ENCODE measurements at regions not wholly inside any gene's neighbourhood (a gene's known extent, or its start where the extent isn't known, plus 50 kb on each side); places are given as distances from the start of the nearest gene placed in this dataset.

- H3K27ac ChIP-seq (ENCODE audit: low read depth, low read length) = no peak overlapping the region
Measured at GRCh38 chr2:64379186-64379585, 74.8 kb upstream of the LGALSL start.

GRCh38 chr2:64380853-64381527 lies 73.0 kb upstream of the LGALSL start:
- no peak overlapping the region for H3K27ac ChIP-seq (ENCODE audit: low read depth, low read length)

More at GRCh38 chr2:64379186-64379585, 74.8 kb upstream of the LGALSL start:
- Histone ChIP-seq H3K9ac (ENCODE audit: low read length) (no peak overlapping the region), H3K36me3 (ENCODE audit: control insufficient read depth, insufficient read depth, low read length) (no peaks in the 10 kb centered on the region), H3K4me3 (ENCODE audit: low read depth, low read length) (no peak overlapping the region), H3K27me3 (ENCODE audit: control insufficient read depth, insufficient read depth, low read length) (no peaks in the 10 kb centered on the region), H3K9me3 (ENCODE audit: control insufficient read depth, insufficient read depth, low read depth, low read length) (no peaks in the 10 kb centered on the region), H3K4me1 (ENCODE audit: control insufficient read depth, insufficient read depth, low read length) (no peaks in the 10 kb centered on the region)

GRCh38 chr2:64383016-64383591 lies 70.9 kb upstream of the LGALSL start:
- Histone ChIP-seq H3K36me3 (ENCODE audit: control insufficient read depth, insufficient read depth, low read length) (no peaks in the 10 kb centered on the region), H3K4me1 (ENCODE audit: control insufficient read depth, insufficient read depth, low read length) (peaks cover 7% of the 10 kb centered on the region; the same call in 1 of the 2 replicates), H3K27me3 (ENCODE audit: control insufficient read depth, insufficient read depth, low read length) (no peaks in the 10 kb centered on the region), H3K4me3 (ENCODE audit: low read depth, low read length) (no peak overlapping the region), H3K9me3 (ENCODE audit: control insufficient read depth, insufficient read depth, low read depth, low read length) (no peaks in the 10 kb centered on the region), H3K27ac (ENCODE audit: low read depth, low read length) (no peak overlapping the region), H3K9ac (ENCODE audit: low read length) (no peak overlapping the region)

More at GRCh38 chr2:64380853-64381527, 73.0 kb upstream of the LGALSL start:
- Histone ChIP-seq H3K4me1 (ENCODE audit: control insufficient read depth, insufficient read depth, low read length) (no peaks in the 10 kb centered on the region), H3K9me3 (ENCODE audit: control insufficient read depth, insufficient read depth, low read depth, low read length) (no peaks in the 10 kb centered on the region), H3K36me3 (ENCODE audit: control insufficient read depth, insufficient read depth, low read length) (no peaks in the 10 kb centered on the region), H3K4me3 (ENCODE audit: low read depth, low read length) (no peak overlapping the region), H3K9ac (ENCODE audit: low read length) (no peak overlapping the region), H3K27me3 (ENCODE audit: control insufficient read depth, insufficient read depth, low read length) (no peaks in the 10 kb centered on the region)

- H3K9ac ChIP-seq (ENCODE audit: low read length) = no peak overlapping the region
Measured at GRCh38 chr2:64383881-64384280, 70.1 kb upstream of the LGALSL start.

GRCh38 chr2:64386676-64387075 lies 67.3 kb upstream of the LGALSL start:
- Histone ChIP-seq H3K36me3 (ENCODE audit: control insufficient read depth, insufficient read depth, low read length) (no peaks in the 10 kb centered on the region), H3K4me1 (ENCODE audit: control insufficient read depth, insufficient read depth, low read length) (peaks cover 7% of the 10 kb centered on the region; the same call in 1 of the 2 replicates), H3K4me3 (ENCODE audit: low read depth, low read length) (no peak overlapping the region), H3K27ac (ENCODE audit: low read depth, low read length) (no peak overlapping the region), H3K9me3 (ENCODE audit: control insufficient read depth, insufficient read depth, low read depth, low read length) (peaks cover 14% of the 10 kb centered on the region; the same call in 1 of the 2 replicates), H3K27me3 (ENCODE audit: control insufficient read depth, insufficient read depth, low read length) (no peaks in the 10 kb centered on the region), H3K9ac (ENCODE audit: low read length) (no peak overlapping the region)

More at GRCh38 chr2:64383881-64384280, 70.1 kb upstream of the LGALSL start:
- Histone ChIP-seq H3K27ac (ENCODE audit: low read depth, low read length) (no peak overlapping the region), H3K9me3 (ENCODE audit: control insufficient read depth, insufficient read depth, low read depth, low read length) (no peaks in the 10 kb centered on the region), H3K4me1 (ENCODE audit: control insufficient read depth, insufficient read depth, low read length) (peaks cover 7% of the 10 kb centered on the region; the same call in 1 of the 2 replicates), H3K4me3 (ENCODE audit: low read depth, low read length) (no peak overlapping the region), H3K27me3 (ENCODE audit: control insufficient read depth, insufficient read depth, low read length) (no peaks in the 10 kb centered on the region), H3K36me3 (ENCODE audit: control insufficient read depth, insufficient read depth, low read length) (no peaks in the 10 kb centered on the region)

GRCh38 chr2:64390586-64390985 lies 63.4 kb upstream of the LGALSL start:
- no peaks in the 10 kb centered on the region for H3K36me3 ChIP-seq (ENCODE audit: control insufficient read depth, insufficient read depth, low read length)
- H3K27me3 ChIP-seq (ENCODE audit: control insufficient read depth, insufficient read depth, low read length) = no peaks in the 10 kb centered on the region
- H3K9me3 ChIP-seq (ENCODE audit: control insufficient read depth, insufficient read depth, low read depth, low read length) = peaks cover 14% of the 10 kb centered on the region; the same call in 1 of the 2 replicates
- H3K4me3 ChIP-seq (ENCODE audit: low read depth, low read length) = no peak overlapping the region
- H3K27ac ChIP-seq (ENCODE audit: low read depth, low read length) = no peak overlapping the region
- peaks cover 7% of the 10 kb centered on the region for H3K4me1 ChIP-seq (ENCODE audit: control insufficient read depth, insufficient read depth, low read length)
- no peak overlapping the region for H3K9ac ChIP-seq (ENCODE audit: low read length)

- no peak overlapping the region for H3K4me3 ChIP-seq (ENCODE audit: low read depth, low read length)
- H3K36me3 ChIP-seq (ENCODE audit: control insufficient read depth, insufficient read depth, low read length) = no peaks in the 10 kb centered on the region
- peaks cover 14% of the 10 kb centered on the region; the same call in 1 of the 2 replicates for H3K9me3 ChIP-seq (ENCODE audit: control insufficient read depth, insufficient read depth, low read depth, low read length)
- no peak overlapping the region for H3K9ac ChIP-seq (ENCODE audit: low read length)
- H3K4me1 ChIP-seq (ENCODE audit: control insufficient read depth, insufficient read depth, low read length) = peaks cover 6% of the 10 kb centered on the region
- H3K27me3 ChIP-seq (ENCODE audit: control insufficient read depth, insufficient read depth, low read length) = no peaks in the 10 kb centered on the region
- H3K27ac ChIP-seq (ENCODE audit: low read depth, low read length) = no peak overlapping the region
Measured at GRCh38 chr2:64391424-64391823, 62.5 kb upstream of the LGALSL start.

GRCh38 chr2:64391940-64392339 lies 62.0 kb upstream of the LGALSL start:
- H3K36me3 ChIP-seq (ENCODE audit: control insufficient read depth, insufficient read depth, low read length) = no peaks in the 10 kb centered on the region
- no peak overlapping the region for H3K4me3 ChIP-seq (ENCODE audit: low read depth, low read length)
- no peak overlapping the region for H3K9ac ChIP-seq (ENCODE audit: low read length)
- H3K27ac ChIP-seq (ENCODE audit: low read depth, low read length) = no peak overlapping the region
- H3K9me3 ChIP-seq (ENCODE audit: control insufficient read depth, insufficient read depth, low read depth, low read length) = peaks cover 14% of the 10 kb centered on the region; the same call in 1 of the 2 replicates
- peaks cover 1% of the 10 kb centered on the region; the same call in 1 of the 2 replicates for H3K4me1 ChIP-seq (ENCODE audit: control insufficient read depth, insufficient read depth, low read length)
- no peaks in the 10 kb centered on the region for H3K27me3 ChIP-seq (ENCODE audit: control insufficient read depth, insufficient read depth, low read length)

- no peaks in the 10 kb centered on the region; the same call in 1 of the 2 replicates for H3K4me1 ChIP-seq (ENCODE audit: control insufficient read depth, insufficient read depth, low read length)
- H3K27ac ChIP-seq (ENCODE audit: low read depth, low read length) = no peak overlapping the region
- no peak overlapping the region for H3K9ac ChIP-seq (ENCODE audit: low read length)
- H3K4me3 ChIP-seq (ENCODE audit: low read depth, low read length) = no peak overlapping the region
- H3K36me3 ChIP-seq (ENCODE audit: control insufficient read depth, insufficient read depth, low read length) = no peaks in the 10 kb centered on the region
- H3K27me3 ChIP-seq (ENCODE audit: control insufficient read depth, insufficient read depth, low read length) = no peaks in the 10 kb centered on the region
- H3K9me3 ChIP-seq (ENCODE audit: control insufficient read depth, insufficient read depth, low read depth, low read length) = peaks cover 14% of the 10 kb centered on the region; the same call in 1 of the 2 replicates
Measured at GRCh38 chr2:64392529-64392928, 61.4 kb upstream of the LGALSL start.

- H3K27ac ChIP-seq (ENCODE audit: low read depth, low read length) = no peak overlapping the region
- no peak overlapping the region for H3K9ac ChIP-seq (ENCODE audit: low read length)
- H3K4me1 ChIP-seq (ENCODE audit: control insufficient read depth, insufficient read depth, low read length) = no peaks in the 10 kb centered on the region; the same call in 1 of the 2 replicates
- H3K27me3 ChIP-seq (ENCODE audit: control insufficient read depth, insufficient read depth, low read length) = no peaks in the 10 kb centered on the region
- H3K36me3 ChIP-seq (ENCODE audit: control insufficient read depth, insufficient read depth, low read length) = no peaks in the 10 kb centered on the region
- peaks cover 14% of the 10 kb centered on the region; the same call in 1 of the 2 replicates for H3K9me3 ChIP-seq (ENCODE audit: control insufficient read depth, insufficient read depth, low read depth, low read length)
- H3K4me3 ChIP-seq (ENCODE audit: low read depth, low read length) = no peak overlapping the region
Measured at GRCh38 chr2:64393383-64394010, 60.5 kb upstream of the LGALSL start.

GRCh38 chr2:64394153-64394552 lies 59.8 kb upstream of the LGALSL start:
- no peak overlapping the region for H3K4me3 ChIP-seq (ENCODE audit: low read depth, low read length)
- H3K9me3 ChIP-seq (ENCODE audit: control insufficient read depth, insufficient read depth, low read depth, low read length) = peaks cover 14% of the 10 kb centered on the region; the same call in 1 of the 2 replicates
- no peaks in the 10 kb centered on the region; the same call in 1 of the 2 replicates for H3K4me1 ChIP-seq (ENCODE audit: control insufficient read depth, insufficient read depth, low read length)
- no peak overlapping the region for H3K27ac ChIP-seq (ENCODE audit: low read depth, low read length)
- no peak overlapping the region for H3K9ac ChIP-seq (ENCODE audit: low read length)
- no peaks in the 10 kb centered on the region for H3K27me3 ChIP-seq (ENCODE audit: control insufficient read depth, insufficient read depth, low read length)
- H3K36me3 ChIP-seq (ENCODE audit: control insufficient read depth, insufficient read depth, low read length) = no peaks in the 10 kb centered on the region
